H1 (cell line): ENCODE measurements at regions not wholly inside any gene's neighbourhood (a gene's known extent, or its start where the extent isn't known, plus 50 kb on each side); places are given as distances from the start of the nearest gene placed in this dataset.
"Not testable (repeated sequence)": the region's sequence is repeated elsewhere in the genome, so short reads cannot be mapped to it uniquely, and the experiment has no call there.

Experiments used
- CTCF ChIA-PET: fragments of 300-600 bp; sonication (Branson Sonifier 250); formaldehyde crosslinking; loops from one replicate; lab custom pipeline; 2021; ENCODE audit not compliant: partially characterized antibody; lab: Charles Lee
- POLR2A ChIA-PET: fragments of 300-600 bp; sonication (Branson Sonifier 250); formaldehyde crosslinking; loops from one replicate; lab custom pipeline; 2021; ENCODE audit warnings: inconsistent platforms; ENCODE audit not compliant: partially characterized antibody; lab: Charles Lee
- DNase-seq, 2 experiments: peaks; one replicate each; pipeline versions ENCODE4 v3.0.0 to v3.0.0-alpha.2; 2010 to 2022; ENCODE audit warnings: low spot score in 2 of 2, low read depth in 1 of 2, mixed read lengths in 1 of 2
- FAIRE-seq: peaks from 2 replicates; lab custom pipeline; 2011; peaks lifted over from hg19 to GRCh38; lab: Jason Lieb, UNC
- H2AFZ ChIP-seq: 2 replicates; pipeline ENCODE4 v1.8.1; 2012; ENCODE audit warnings: low read length, inconsistent platforms
- H2AK5ac ChIP-seq: 2 replicates; pipeline ENCODE4 v1.6.1; 2013; ENCODE audit warnings: low read depth, low read length
- H2BK120ac ChIP-seq: replicated peaks from 2 replicates; pipeline ENCODE3; 2013; ENCODE audit warnings: low read depth, low read length, inconsistent platforms
- H2BK12ac ChIP-seq: 2 replicates; pipeline ENCODE4 v1.6.1; 2013; ENCODE audit warnings: low read depth, low read length
- H2BK15ac ChIP-seq: 2 replicates; pipeline ENCODE4 v1.6.1; 2013; ENCODE audit warnings: low read length
- H2BK20ac ChIP-seq: 2 replicates; pipeline ENCODE4 v1.6.1; 2013; ENCODE audit warnings: low read length
- H2BK5ac ChIP-seq: 2 replicates; pipeline ENCODE4 v1.6.1; 2013; ENCODE audit warnings: low read depth, low read length
- H3K14ac ChIP-seq: 2 replicates; pipeline ENCODE4 v1.6.1; 2013; ENCODE audit warnings: inconsistent platforms; ENCODE audit not compliant: insufficient read length
- H3K18ac ChIP-seq: 2 replicates; pipeline ENCODE4 v1.6.1; 2013; ENCODE audit warnings: low read length; ENCODE audit errors: extremely low read depth
- H3K23ac ChIP-seq: 2 replicates; pipeline ENCODE4 v1.6.1; 2013; ENCODE audit warnings: inconsistent platforms; ENCODE audit not compliant: insufficient read length
- H3K23me2 ChIP-seq: 2 replicates; pipeline ENCODE4 v1.6.1; 2013; ENCODE audit warnings: low read depth, low read length
- H3K27ac ChIP-seq: 2 replicates; pipeline ENCODE4 v1.6.1; 2011; ENCODE audit warnings: low read depth, low read length, inconsistent platforms
- H3K27me3 ChIP-seq, 4 experiments: replicated peaks in 1 of 4; 1 replicate in 1 of 4; 2 replicates in 3 of 4; pipeline versions ENCODE4 v1.6.1 to v1.8.1; 2011 to 2013; ENCODE audit warnings: low read length in 3 of 4, mild to moderate bottlenecking in 3 of 4, inconsistent platforms in 2 of 4, mixed read lengths in 2 of 4, moderate library complexity in 1 of 4; ENCODE audit not compliant: control insufficient read depth in 3 of 4, insufficient read depth in 3 of 4; ENCODE audit errors: extremely low read depth in 1 of 4
- H3K36me3 ChIP-seq, 4 experiments: 2 replicates each; pipeline versions ENCODE4 v1.6.1 to v1.8.1; 2011 to 2013; ENCODE audit warnings: mild to moderate bottlenecking in 4 of 4, low read length in 3 of 4, moderate library complexity in 2 of 4, control low read depth in 1 of 4, inconsistent platforms in 1 of 4; ENCODE audit not compliant: insufficient read depth in 4 of 4, control insufficient read depth in 2 of 4
- H3K4ac ChIP-seq: replicated peaks from 2 replicates; pipeline ENCODE3; 2013; ENCODE audit warnings: low read length, low read depth, mixed read lengths, inconsistent platforms; ENCODE audit not compliant: insufficient read length
- H3K4me1 ChIP-seq, 4 experiments: replicated peaks in 1 of 4; 1 replicate in 1 of 4; 2 replicates in 3 of 4; pipeline versions ENCODE4 v1.6.1 to v1.8.1; 2011 to 2013; ENCODE audit warnings: low read length in 3 of 4, inconsistent platforms in 2 of 4, mixed read lengths in 1 of 4; ENCODE audit not compliant: insufficient read depth in 4 of 4, control insufficient read depth in 3 of 4
- H3K4me2 ChIP-seq, 2 experiments: 2 replicates each; pipeline versions ENCODE4 v1.6.1 to v1.8.1; 2011 to 2013; ENCODE audit warnings: low read depth in 2 of 2, low read length in 2 of 2, control low read depth in 1 of 2, inconsistent platforms in 1 of 2, mild to moderate bottlenecking in 1 of 2; ENCODE audit not compliant: insufficient read depth in 1 of 2
- H3K4me3 ChIP-seq, 4 experiments: fragments of 200-600, 300-600 bp in 1 of 4; sonication (generic), shearing (Covaris generic), sonication (Bioruptor Twin) in 1 of 4; 2 replicates each; pipeline versions ENCODE4 v1.5.1 to v1.8.1; 2011 to 2016; ENCODE audit warnings: low read length in 4 of 4, low read depth in 3 of 4, control low read depth in 2 of 4, inconsistent platforms in 2 of 4, mild to moderate bottlenecking in 2 of 4, mixed read lengths in 1 of 4, moderate library complexity in 1 of 4; ENCODE audit not compliant: insufficient read depth in 2 of 4; ENCODE audit errors: extremely low read depth in 1 of 4
- H3K56ac ChIP-seq: replicated peaks from 2 replicates; pipeline ENCODE3; 2013; ENCODE audit warnings: low read depth, mild to moderate bottlenecking, mixed read lengths, low read length, inconsistent platforms; ENCODE audit not compliant: insufficient read length
- H3K79me1 ChIP-seq: 2 replicates; pipeline ENCODE4 v1.6.1; 2013; ENCODE audit warnings: low read depth, low read length, control low read depth
- H3K79me2 ChIP-seq, 2 experiments: 2 replicates each; pipeline versions ENCODE4 v1.6.1 to v1.8.1; 2012 to 2013; ENCODE audit warnings: low read length in 2 of 2, mild to moderate bottlenecking in 2 of 2, inconsistent platforms in 1 of 2; ENCODE audit not compliant: insufficient read depth in 2 of 2, control insufficient read depth in 1 of 2
- H3K9ac ChIP-seq, 4 experiments: replicated peaks in 1 of 4; 1 replicate in 1 of 4; 2 replicates in 3 of 4; pipeline versions ENCODE4 v1.6.1 to v1.8.1; 2011 to 2013; ENCODE audit warnings: low read depth in 3 of 4, low read length in 3 of 4, control low read depth in 2 of 4, mild to moderate bottlenecking in 2 of 4, moderate library complexity in 2 of 4, inconsistent platforms in 1 of 4; ENCODE audit errors: extremely low read depth in 1 of 4
- H3K9me3 ChIP-seq, 2 experiments: 2 replicates each; pipeline versions ENCODE4 v1.6.1 to v1.8.1; 2012 to 2013; ENCODE audit warnings: mild to moderate bottlenecking in 2 of 2, moderate library complexity in 2 of 2, control low read depth in 1 of 2, inconsistent platforms in 1 of 2, low read depth in 1 of 2, low read length in 1 of 2, mixed read lengths in 1 of 2; ENCODE audit not compliant: insufficient read depth in 2 of 2
- H4K20me1 ChIP-seq, 2 experiments: replicated peaks in 1 of 2; 2 replicates each; pipeline versions ENCODE3 to v1.8.1; 2011 to 2013; ENCODE audit warnings: inconsistent platforms in 2 of 2, low read length in 2 of 2, mild to moderate bottlenecking in 1 of 2; ENCODE audit not compliant: insufficient read depth in 2 of 2, control insufficient read depth in 1 of 2
- H4K5ac ChIP-seq: 2 replicates; pipeline ENCODE4 v1.6.1; 2013; ENCODE audit warnings: low read length, low read depth, mixed read lengths, inconsistent platforms; ENCODE audit not compliant: insufficient read length
- H4K8ac ChIP-seq: 2 replicates; pipeline ENCODE4 v1.8.0; 2013; ENCODE audit warnings: mild to moderate bottlenecking, moderate library complexity, low read length, inconsistent platforms; ENCODE audit not compliant: insufficient read depth; ENCODE audit errors: extremely low read depth
- H4K91ac ChIP-seq: replicated peaks from 2 replicates; pipeline ENCODE3; 2013; ENCODE audit warnings: low read length, mixed read lengths, inconsistent platforms; ENCODE audit not compliant: insufficient read length
- POU5F1 ChIP-seq: IDR thresholded peaks from 2 replicates; pipeline ENCODE4 v1.6.1; 2011; ENCODE audit warnings: low read depth, mild to moderate bottlenecking, low read length, moderate library complexity
- RAD21 ChIP-seq, 2 experiments: IDR thresholded peaks in 1 of 2; conservative IDR thresholded peaks in 1 of 2; 2 replicates each; pipeline ENCODE4 v1.6.1; 2011; ENCODE audit warnings: low read depth in 2 of 2, low read length in 2 of 2, improper control_type of control experiment in 1 of 2, inconsistent platforms in 1 of 2, mild to moderate bottlenecking in 1 of 2, moderate library complexity in 1 of 2
- SRF ChIP-seq: IDR thresholded peaks from 2 replicates; pipeline ENCODE4 v1.6.1; 2011; ENCODE audit warnings: mild to moderate bottlenecking, low read depth, low read length, moderate library complexity
- WGBS, 2 experiments: shearing (Covaris generic) in 1 of 2; methylation state at CpG; one replicate each; pipeline versions ENCODE4 v1.1.6 to v1.1.7; 2013 to 2015; ENCODE audit warnings: low lambda C conversion rate in 2 of 2, mixed read lengths in 2 of 2, inconsistent platforms in 1 of 2, low coverage in 1 of 2, missing lambda C conversion rate in 1 of 2; ENCODE audit not compliant: insufficient replicate concordance in 2 of 2, insufficient coverage in 1 of 2, insufficient read length in 1 of 2; ENCODE audit errors: extremely low coverage in 1 of 2, missing lambda C conversion rate in 1 of 2; 5-methylcytosine and 5-hydroxymethylcytosine counted together

DNA sequence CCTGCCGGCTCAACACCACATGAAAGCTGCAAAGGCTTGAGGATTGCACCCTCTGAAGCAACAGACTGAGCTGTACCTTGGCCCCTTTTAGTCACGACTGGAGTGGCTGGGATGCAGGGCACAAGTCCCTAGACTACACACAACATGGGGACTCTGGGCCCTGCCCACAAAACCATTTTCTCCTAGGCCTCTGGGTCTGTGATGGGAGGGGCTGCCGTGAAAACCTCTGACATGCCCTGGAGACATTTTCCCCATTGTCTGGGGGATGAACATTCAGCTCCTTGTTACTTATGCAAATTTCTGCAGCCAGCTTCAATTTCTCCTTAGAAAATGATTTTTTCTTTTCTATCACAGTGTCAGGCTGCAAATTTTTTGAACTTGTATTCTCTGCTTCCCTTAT is 123.5 kb upstream of the SMARCAD1 start (continued):
- no peak for TF ChIP-seq POU5F1
- no peak for TF ChIP-seq SRF
- TF ChIP-seq RAD21 (IDR thresholded peaks at IDR 0.05 in 1 of 2, conservative IDR thresholded peaks at IDR 0.05 in 1 of 2; ENCODE audit: low read depth in 2 of 2, low read length in 2 of 2): no peak

DNA sequence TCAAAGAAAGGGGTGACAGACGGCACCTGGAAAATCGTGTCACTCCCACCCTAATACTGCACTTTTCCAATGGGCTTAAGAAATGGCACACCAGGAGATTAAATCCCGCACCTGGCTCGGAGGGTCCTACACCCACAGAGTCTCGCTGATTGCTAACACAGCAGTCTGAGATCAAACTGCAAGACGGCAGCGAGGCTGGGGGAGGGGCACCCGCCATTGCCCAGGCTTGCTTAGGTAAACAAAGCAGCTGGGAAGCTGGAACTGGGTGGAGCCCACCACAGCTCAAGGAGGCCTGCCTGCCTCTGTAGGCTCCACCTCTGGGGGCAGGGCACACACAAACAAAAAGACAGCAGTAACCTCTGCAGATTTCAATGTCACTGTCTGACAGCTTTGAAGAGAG is 108.5 kb upstream of the SMARCAD1 start:
- H2BK20ac ChIP-seq, H3K27me3 ChIP-seq, H2BK5ac ChIP-seq, H2BK12ac ChIP-seq, H3K36me3 ChIP-seq, H4K5ac ChIP-seq, H2BK120ac ChIP-seq, H3K27ac ChIP-seq, CTCF ChIA-PET, H3K4me1 ChIP-seq, H3K18ac ChIP-seq, FAIRE-seq, H3K56ac ChIP-seq, H4K8ac ChIP-seq, H3K4me3 ChIP-seq, H3K4me2 ChIP-seq, H3K23me2 ChIP-seq, H2AFZ ChIP-seq, H2BK15ac ChIP-seq, H4K20me1 ChIP-seq, H2AK5ac ChIP-seq, H4K91ac ChIP-seq, DNase-seq, H3K79me1 ChIP-seq, H3K9ac ChIP-seq, H3K4ac ChIP-seq, POLR2A ChIA-PET, H3K14ac ChIP-seq, H3K23ac ChIP-seq, H3K79me2 ChIP-seq: not testable (repeated sequence)
- 52% methylated on average over 4 of the region's 8 CpGs; no CpG with 5 or more reads in 1 of the 2 experiments for WGBS, 2 experiments
- H3K9me3 ChIP-seq: peaks cover 3 to 13% of the 10 kb centered on the region in 2 experiments; a peak in 3 of 4 replicates
